ENCODE measurements at regions not wholly inside any gene's neighbourhood (a gene's known extent, or its start where the extent isn't known, plus 50 kb on each side); places are given as distances from the start of the nearest gene placed in this dataset.

DNA sequence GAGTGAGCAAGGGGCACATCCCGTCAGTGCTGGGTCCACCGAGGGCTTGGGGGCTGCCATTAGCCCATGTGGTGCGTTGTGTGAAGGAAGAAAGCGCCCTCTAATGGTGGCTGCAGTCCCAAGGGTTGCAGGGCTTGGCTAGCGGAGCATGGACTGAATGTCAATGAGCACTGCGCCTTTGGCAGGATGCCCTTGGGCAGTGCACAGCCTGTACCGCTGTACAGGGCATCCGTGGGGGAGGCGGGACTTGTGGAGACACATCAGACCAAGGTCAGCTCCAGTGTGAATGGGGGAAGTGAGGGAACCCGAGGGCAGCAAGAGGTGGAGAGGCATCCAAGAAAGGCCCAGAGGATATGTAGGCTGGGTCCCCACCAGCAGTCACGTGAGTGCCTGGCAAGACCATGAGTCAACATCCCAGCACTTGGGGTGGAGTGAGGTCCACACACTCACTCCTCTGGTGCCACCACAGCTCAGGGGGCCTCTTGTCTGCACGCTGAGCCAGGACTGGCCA is 75.5 kb upstream of the MED9 start (continued):
- TF ChIP-seq, protein P1, sequence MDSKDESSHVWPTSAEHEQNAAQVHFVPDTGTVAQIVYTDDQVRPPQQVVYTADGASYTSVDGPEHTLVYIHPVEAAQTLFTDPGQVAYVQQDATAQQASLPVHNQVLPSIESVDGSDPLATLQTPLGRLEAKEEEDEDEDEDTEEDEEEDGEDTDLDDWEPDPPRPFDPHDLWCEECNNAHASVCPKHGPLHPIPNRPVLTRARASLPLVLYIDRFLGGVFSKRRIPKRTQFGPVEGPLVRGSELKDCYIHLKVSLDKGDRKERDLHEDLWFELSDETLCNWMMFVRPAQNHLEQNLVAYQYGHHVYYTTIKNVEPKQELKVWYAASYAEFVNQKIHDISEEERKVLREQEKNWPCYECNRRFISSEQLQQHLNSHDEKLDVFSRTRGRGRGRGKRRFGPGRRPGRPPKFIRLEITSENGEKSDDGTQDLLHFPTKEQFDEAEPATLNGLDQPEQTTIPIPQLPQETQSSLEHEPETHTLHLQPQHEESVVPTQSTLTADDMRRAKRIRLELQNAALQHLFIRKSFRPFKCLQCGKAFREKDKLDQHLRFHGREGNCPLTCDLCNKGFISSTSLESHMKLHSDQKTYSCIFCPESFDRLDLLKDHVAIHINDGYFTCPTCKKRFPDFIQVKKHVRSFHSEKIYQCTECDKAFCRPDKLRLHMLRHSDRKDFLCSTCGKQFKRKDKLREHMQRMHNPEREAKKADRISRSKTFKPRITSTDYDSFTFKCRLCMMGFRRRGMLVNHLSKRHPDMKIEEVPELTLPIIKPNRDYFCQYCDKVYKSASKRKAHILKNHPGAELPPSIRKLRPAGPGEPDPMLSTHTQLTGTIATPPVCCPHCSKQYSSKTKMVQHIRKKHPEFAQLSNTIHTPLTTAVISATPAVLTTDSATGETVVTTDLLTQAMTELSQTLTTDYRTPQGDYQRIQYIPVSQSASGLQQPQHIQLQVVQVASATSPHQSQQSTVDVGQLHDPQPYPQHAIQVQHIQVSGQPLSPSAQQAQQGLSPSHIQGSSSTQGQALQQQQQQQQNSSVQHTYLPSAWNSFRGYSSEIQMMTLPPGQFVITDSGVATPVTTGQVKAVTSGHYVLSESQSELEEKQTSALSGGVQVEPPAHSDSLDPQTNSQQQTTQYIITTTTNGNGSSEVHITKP (CRISPR knock-in tag; IDR thresholded peaks at IDR 0.05; ENCODE audit: low read depth), result no peak
- TF ChIP-seq PCBP2 (optimal IDR thresholded peaks at IDR 0.05; ENCODE audit: low read depth, low read length, poor library complexity, severe bottlenecking) (no peak), ZNF563 (CRISPR knock-in tag; IDR thresholded peaks at IDR 0.05) (no peak), HMGA1 (CRISPR knock-in tag; conservative IDR thresholded peaks at IDR 0.05) (no peak), ZNF44 (CRISPR knock-in tag; IDR thresholded peaks at IDR 0.05) (no peak), THYN1 (CRISPR knock-in tag; IDR thresholded peaks at IDR 0.05; ENCODE audit: borderline replicate concordance, low read depth) (no peak), PHF21A (CRISPR knock-in tag; IDR thresholded peaks at IDR 0.05) (no peak), TCF7L2 (IDR thresholded peaks at IDR 0.05; ENCODE audit: low read depth, low read length) (no peak), ZNF337 (CRISPR knock-in tag; IDR thresholded peaks at IDR 0.05; ENCODE audit: borderline replicate concordance, low read depth) (no peak), SPEN (CRISPR knock-in tag; IDR thresholded peaks at IDR 0.05; ENCODE audit: low read depth) (no peak), MATR3 (CRISPR knock-in tag; IDR thresholded peaks at IDR 0.05) (no peak), BHLHE40 (IDR thresholded peaks at IDR 0.05; ENCODE audit: low read length) (peak; percentile 77), HDAC2 (CRISPR knock-in tag; IDR thresholded peaks at IDR 0.05) (peak; percentile 42; the same call in 1 of the 2 replicates), MXI1 (IDR thresholded peaks at IDR 0.05; ENCODE audit: borderline replicate concordance, low read depth, low read length) (0 out of 3 replicates have a peak, but pooled peaks have one; percentile 19), ZNF652 (CRISPR knock-in tag; IDR thresholded peaks at IDR 0.05; ENCODE audit: borderline replicate concordance, low read depth) (no peak), REXO4 (CRISPR knock-in tag; IDR thresholded peaks at IDR 0.05; ENCODE audit: borderline replicate concordance) (no peak), PLRG1 (conservative IDR thresholded peaks at IDR 0.05) (no peak)
- TF ChIP-seq, protein P2, sequence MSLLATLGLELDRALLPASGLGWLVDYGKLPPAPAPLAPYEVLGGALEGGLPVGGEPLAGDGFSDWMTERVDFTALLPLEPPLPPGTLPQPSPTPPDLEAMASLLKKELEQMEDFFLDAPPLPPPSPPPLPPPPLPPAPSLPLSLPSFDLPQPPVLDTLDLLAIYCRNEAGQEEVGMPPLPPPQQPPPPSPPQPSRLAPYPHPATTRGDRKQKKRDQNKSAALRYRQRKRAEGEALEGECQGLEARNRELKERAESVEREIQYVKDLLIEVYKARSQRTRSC (CRISPR knock-in tag; IDR thresholded peaks at IDR 0.05; ENCODE audit: low read depth), result no peak
- TF ChIP-seq, protein P3, sequence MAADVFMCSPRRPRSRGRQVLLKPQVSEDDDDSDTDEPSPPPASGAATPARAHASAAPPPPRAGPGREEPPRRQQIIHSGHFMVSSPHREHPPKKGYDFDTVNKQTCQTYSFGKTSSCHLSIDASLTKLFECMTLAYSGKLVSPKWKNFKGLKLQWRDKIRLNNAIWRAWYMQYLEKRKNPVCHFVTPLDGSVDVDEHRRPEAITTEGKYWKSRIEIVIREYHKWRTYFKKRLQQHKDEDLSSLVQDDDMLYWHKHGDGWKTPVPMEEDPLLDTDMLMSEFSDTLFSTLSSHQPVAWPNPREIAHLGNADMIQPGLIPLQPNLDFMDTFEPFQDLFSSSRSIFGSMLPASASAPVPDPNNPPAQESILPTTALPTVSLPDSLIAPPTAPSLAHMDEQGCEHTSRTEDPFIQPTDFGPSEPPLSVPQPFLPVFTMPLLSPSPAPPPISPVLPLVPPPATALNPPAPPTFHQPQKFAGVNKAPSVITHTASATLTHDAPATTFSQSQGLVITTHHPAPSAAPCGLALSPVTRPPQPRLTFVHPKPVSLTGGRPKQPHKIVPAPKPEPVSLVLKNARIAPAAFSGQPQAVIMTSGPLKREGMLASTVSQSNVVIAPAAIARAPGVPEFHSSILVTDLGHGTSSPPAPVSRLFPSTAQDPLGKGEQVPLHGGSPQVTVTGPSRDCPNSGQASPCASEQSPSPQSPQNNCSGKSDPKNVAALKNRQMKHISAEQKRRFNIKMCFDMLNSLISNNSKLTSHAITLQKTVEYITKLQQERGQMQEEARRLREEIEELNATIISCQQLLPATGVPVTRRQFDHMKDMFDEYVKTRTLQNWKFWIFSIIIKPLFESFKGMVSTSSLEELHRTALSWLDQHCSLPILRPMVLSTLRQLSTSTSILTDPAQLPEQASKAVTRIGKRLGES (CRISPR knock-in tag; IDR thresholded peaks at IDR 0.05; ENCODE audit: borderline replicate concordance), result no peak
- TF ChIP-seq, protein P4, sequence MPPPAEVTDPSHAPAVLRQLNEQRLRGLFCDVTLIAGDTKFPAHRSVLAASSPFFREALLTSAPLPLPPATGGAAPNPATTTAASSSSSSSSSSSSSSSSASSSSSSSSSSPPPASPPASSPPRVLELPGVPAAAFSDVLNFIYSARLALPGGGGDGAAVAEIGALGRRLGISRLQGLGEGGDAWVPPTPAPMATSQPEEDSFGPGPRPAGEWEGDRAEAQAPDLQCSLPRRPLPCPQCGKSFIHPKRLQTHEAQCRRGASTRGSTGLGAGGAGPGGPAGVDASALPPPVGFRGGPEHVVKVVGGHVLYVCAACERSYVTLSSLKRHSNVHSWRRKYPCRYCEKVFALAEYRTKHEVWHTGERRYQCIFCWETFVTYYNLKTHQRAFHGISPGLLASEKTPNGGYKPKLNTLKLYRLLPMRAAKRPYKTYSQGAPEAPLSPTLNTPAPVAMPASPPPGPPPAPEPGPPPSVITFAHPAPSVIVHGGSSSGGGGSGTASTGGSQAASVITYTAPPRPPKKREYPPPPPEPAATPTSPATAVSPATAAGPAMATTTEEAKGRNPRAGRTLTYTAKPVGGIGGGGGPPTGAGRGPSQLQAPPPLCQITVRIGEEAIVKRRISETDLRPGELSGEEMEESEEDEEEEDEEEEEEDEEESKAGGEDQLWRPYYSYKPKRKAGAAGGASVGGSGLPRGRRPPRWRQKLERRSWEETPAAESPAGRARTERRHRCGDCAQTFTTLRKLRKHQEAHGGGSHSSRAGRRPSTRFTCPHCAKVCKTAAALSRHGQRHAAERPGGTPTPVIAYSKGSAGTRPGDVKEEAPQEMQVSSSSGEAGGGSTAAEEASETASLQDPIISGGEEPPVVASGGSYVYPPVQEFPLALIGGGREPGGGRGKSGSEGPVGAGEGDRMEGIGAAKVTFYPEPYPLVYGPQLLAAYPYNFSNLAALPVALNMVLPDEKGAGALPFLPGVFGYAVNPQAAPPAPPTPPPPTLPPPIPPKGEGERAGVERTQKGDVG (CRISPR knock-in tag; IDR thresholded peaks at IDR 0.05; ENCODE audit: borderline replicate concordance), result peak; percentile 85; the same call in 1 of the 2 replicates
